AG09309 (cell line): ENCODE measurements at regions not wholly inside any gene's neighbourhood (a gene's known extent, or its start where the extent isn't known, plus 50 kb on each side); places are given as distances from the start of the nearest gene placed in this dataset.
A peak's percentile ranks its signal among the peaks of the same experiment; 100 is the strongest.
"Not testable (repeated sequence)": the region's sequence is repeated elsewhere in the genome, so short reads cannot be mapped to it uniquely, and the experiment has no call there.

ENCODE experiments used
- DNase-seq: peaks from one replicate; pipeline ENCODE4 v3.0.0-alpha.2; 2010; ENCODE audit warnings: low read depth
- H3K4me3 ChIP-seq: 2 replicates; pipeline ENCODE4 v1.5.1; 2011; ENCODE audit warnings: mild to moderate bottlenecking, low read depth, low read length, moderate library complexity; ENCODE audit not compliant: control insufficient read depth
- CTCF ChIP-seq: IDR thresholded peaks from 2 replicates; pipeline ENCODE4 v1.5.1; 2011; ENCODE audit warnings: mild to moderate bottlenecking, low read depth, low read length, inconsistent platforms; ENCODE audit not compliant: insufficient read depth, control insufficient read depth; ENCODE audit errors: missing control alignments

GRCh38 chr7:130789436-130789835 lies 55.4 kb upstream of the KLF14 start:
- no peak overlapping the region for H3K4me3 ChIP-seq
- DNase-seq, result no peak
- no peak for TF ChIP-seq CTCF

GRCh38 chr7:130791746-130792145 lies 57.7 kb upstream of the KLF14 start:
- no peak for TF ChIP-seq CTCF
- DNase-seq, result no peak
- H3K4me3 ChIP-seq, result no peak overlapping the region

GRCh38 chr7:130793855-130794618 lies 60.0 kb upstream of the KLF14 start:
- peak overlapping the region; percentile 12; the same call in 1 of the 2 replicates for H3K4me3 ChIP-seq
- DNase-seq, result peak; percentile 2
- TF ChIP-seq CTCF, result peak; percentile 30

- DNase-seq, result no peak
- TF ChIP-seq CTCF, result no peak
- H3K4me3 ChIP-seq, result peak overlapping the region; percentile 12
Measured at GRCh38 chr7:130794619-130794922, 60.6 kb upstream of the KLF14 start.

GRCh38 chr7:130796425-130796824 lies 62.4 kb upstream of the KLF14 start:
- not testable (repeated sequence) for H3K4me3 ChIP-seq, DNase-seq

GRCh38 chr7:130803127-130803526 lies 69.1 kb upstream of the KLF14 start:
- H3K4me3 ChIP-seq, result no peak overlapping the region
- no peak for DNase-seq
- TF ChIP-seq CTCF, result no peak

GRCh38 chr7:130804220-130804619 lies 70.2 kb upstream of the KLF14 start:
- no peak for TF ChIP-seq CTCF
- no peak for DNase-seq
- no peak overlapping the region for H3K4me3 ChIP-seq

- DNase-seq, H3K4me3 ChIP-seq: not testable (repeated sequence)
Measured at GRCh38 chr7:130812819-130813218, 78.8 kb upstream of the KLF14 start.
